Ishikawa (cell line): ENCODE measurements at regions not wholly inside any gene's neighbourhood (a gene's known extent, or its start where the extent isn't known, plus 50 kb on each side); places are given as distances from the start of the nearest gene placed in this dataset.

ENCODE experiments used
- CEBPB ChIP-seq: IDR thresholded peaks from 2 replicates; pipeline ENCODE4 v1.6.1; 2012
- CREB1 ChIP-seq: IDR thresholded peaks from 2 replicates; pipeline ENCODE4 v1.6.1; 2012; ENCODE audit warnings: low read depth
- EGR1 ChIP-seq: IDR thresholded peaks from 2 replicates; pipeline ENCODE4 v1.6.1; 2012
- EP300 ChIP-seq: IDR thresholded peaks from 2 replicates; pipeline ENCODE4 v1.6.1; 2012; ENCODE audit warnings: borderline replicate concordance
- FOXM1 ChIP-seq: IDR thresholded peaks from 2 replicates; pipeline ENCODE4 v1.6.1; 2012; ENCODE audit warnings: low read depth, borderline replicate concordance
- MAX ChIP-seq: IDR thresholded peaks from 2 replicates; pipeline ENCODE4 v1.6.1; 2012
- NFIC ChIP-seq: IDR thresholded peaks from 2 replicates; pipeline ENCODE4 v1.6.1; 2012
- RAD21 ChIP-seq: IDR thresholded peaks from 2 replicates; pipeline ENCODE4 v1.6.1; 2012; ENCODE audit warnings: low read depth
- REST ChIP-seq: IDR thresholded peaks from 2 replicates; pipeline ENCODE4 v1.6.1; 2012; ENCODE audit warnings: low read depth, mild to moderate bottlenecking
- TAF1 ChIP-seq: IDR thresholded peaks from 2 replicates; pipeline ENCODE4 v1.6.1; 2012; ENCODE audit warnings: low read depth, mild to moderate bottlenecking
- TCF12 ChIP-seq: IDR thresholded peaks from 2 replicates; pipeline ENCODE4 v1.6.1; 2012; ENCODE audit warnings: low read depth
- TEAD4 ChIP-seq: IDR thresholded peaks from 2 replicates; pipeline ENCODE4 v1.6.1; 2012
- USF1 ChIP-seq: IDR thresholded peaks from 2 replicates; pipeline ENCODE4 v1.6.1; 2012
- YY1 ChIP-seq: IDR thresholded peaks from 2 replicates; pipeline ENCODE4 v1.6.1; 2012; ENCODE audit warnings: low read depth
- ZBTB7A ChIP-seq: IDR thresholded peaks from 2 replicates; pipeline ENCODE4 v1.6.1; 2012; ENCODE audit warnings: low read depth

DNA sequence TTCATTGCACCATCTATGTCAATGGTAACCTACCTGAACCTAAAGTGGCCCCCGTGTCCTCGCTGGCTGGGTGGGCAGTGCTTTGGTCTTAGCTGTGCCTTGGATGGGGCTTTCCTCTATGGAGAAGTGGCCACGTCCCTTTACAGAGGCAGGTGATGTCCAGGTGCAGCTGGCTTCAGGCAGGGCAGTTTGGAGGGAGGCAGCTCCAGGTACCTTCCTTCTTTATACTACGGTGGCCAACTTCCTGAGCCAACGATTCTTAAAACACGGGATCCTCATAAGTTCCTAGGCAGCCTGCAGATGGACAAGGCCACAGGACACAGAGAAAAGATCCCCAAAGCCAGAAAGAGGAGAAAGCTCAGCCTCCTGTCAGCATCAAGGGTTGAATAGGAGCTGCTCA, 517.3 kb upstream of the HS6ST1 start:
- TF ChIP-seq TEAD4 (no peak), USF1 (no peak)

DNA sequence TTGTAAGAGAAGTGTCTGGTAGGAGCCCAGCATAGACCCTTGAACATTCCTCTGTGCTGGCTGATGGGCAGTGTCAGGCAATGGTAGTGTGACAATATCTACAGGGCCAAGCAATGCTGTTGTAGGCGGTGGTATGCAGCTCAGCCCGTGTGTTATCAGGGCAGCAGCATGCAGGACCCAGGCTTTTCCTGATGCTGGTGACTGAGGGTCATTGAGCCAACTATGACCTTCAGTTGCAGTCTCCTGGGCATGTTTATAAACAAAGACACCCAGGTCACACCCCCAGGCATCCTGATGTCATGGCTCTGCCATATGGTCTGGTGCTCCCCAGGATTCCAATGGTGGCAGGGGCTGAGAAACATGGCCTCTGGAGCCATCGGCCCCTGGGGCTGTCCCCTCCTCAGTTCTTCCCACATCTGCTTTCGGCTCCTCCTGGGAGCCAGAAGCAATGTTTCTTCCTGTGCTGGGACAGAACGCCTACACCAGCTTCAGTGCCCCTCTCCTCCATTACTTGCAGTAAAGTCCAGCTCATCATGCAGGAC, 518.0 kb upstream of the HS6ST1 start:
- TF ChIP-seq REST = no peak
- TF ChIP-seq CREB1 = no peak
- no peak for TF ChIP-seq ZBTB7A
- no peak for TF ChIP-seq EP300
- TF ChIP-seq YY1 = no peak
- no peak for TF ChIP-seq CEBPB
- TF ChIP-seq FOXM1 = no peak
- TF ChIP-seq TCF12 = no peak
- no peak for TF ChIP-seq EGR1
- TF ChIP-seq NFIC = no peak
- TF ChIP-seq MAX = no peak
- TF ChIP-seq RAD21 = no peak
- no peak for TF ChIP-seq TAF1
- TF ChIP-seq TEAD4 = no peak
- no peak for TF ChIP-seq USF1

DNA sequence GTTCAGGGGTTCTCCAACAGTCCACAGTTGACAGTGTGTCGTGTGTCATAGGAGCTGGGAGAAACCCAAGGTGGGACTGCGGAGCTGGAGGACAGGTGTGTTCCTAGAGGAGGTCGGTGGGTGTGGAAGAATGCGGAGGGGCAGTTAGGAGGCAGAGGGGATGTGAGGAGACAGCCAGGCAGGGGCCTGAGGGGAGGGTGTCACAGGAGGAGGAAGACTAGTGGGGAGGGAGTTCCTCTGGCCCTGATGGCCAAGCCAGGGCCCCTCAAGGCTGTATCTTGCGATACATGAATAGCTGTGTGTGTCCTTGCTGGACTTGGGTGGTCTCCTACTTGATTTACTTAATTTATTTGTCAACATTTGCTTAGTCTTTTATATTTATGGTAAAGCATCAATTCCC, 519.6 kb upstream of the HS6ST1 start:
- no peak for TF ChIP-seq YY1
- TF ChIP-seq ZBTB7A = no peak
- TF ChIP-seq TAF1 = no peak
- TF ChIP-seq REST = no peak
- no peak for TF ChIP-seq EP300
- TF ChIP-seq CREB1 = no peak
- TF ChIP-seq FOXM1 = no peak
- no peak for TF ChIP-seq MAX

DNA sequence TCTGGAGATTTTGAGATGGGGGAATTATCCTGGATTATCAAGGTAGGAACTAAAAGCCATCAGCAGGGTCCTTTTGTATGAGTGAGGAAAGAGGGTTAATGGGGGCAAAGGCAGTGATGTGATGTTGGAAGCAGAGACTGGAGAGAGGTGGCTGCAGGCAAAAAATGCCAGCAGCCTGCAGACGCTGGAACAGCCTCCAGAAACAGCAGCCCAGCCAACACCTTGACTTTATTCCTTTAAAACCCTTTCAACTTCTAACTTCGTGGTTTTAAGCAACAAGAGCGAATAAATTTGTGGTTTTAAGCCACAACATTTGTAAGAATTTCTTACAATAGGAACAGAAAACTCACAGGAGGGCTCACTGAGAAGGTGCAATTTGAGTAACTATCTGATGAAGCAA, 523.1 kb upstream of the HS6ST1 start:
- TF ChIP-seq YY1 = no peak
- no peak for TF ChIP-seq NFIC
- TF ChIP-seq TEAD4 = no peak
- TF ChIP-seq RAD21 = no peak
- no peak for TF ChIP-seq TAF1
- TF ChIP-seq REST = no peak
- no peak for TF ChIP-seq ZBTB7A
- TF ChIP-seq FOXM1 = no peak
- no peak for TF ChIP-seq EP300
- no peak for TF ChIP-seq MAX
- TF ChIP-seq EGR1 = no peak
- no peak for TF ChIP-seq TCF12

GRCh38 chr2:128867311-128867710, 548.6 kb upstream of the HS6ST1 start:
- TF ChIP-seq RAD21 (no peak), FOXM1 (no peak), TEAD4 (no peak), CEBPB (no peak), USF1 (no peak), EP300 (no peak), YY1 (no peak), EGR1 (no peak)
